Stimulated activated CD8-positive, alpha-beta memory T cell treated with anti-CD3 and anti-CD28 coated beads, Interleukin-4, amount 100 ng/mL, for 48 hours (primary cell): ENCODE measurements at regions not wholly inside any gene's neighbourhood (a gene's known extent, or its start where the extent isn't known, plus 50 kb on each side); places are given as distances from the start of the nearest gene placed in this dataset.

ENCODE experiments used
- DNase-seq: peaks from one replicate; pipeline ENCODE4 v3.0.0-alpha.2; 2020

DNA sequence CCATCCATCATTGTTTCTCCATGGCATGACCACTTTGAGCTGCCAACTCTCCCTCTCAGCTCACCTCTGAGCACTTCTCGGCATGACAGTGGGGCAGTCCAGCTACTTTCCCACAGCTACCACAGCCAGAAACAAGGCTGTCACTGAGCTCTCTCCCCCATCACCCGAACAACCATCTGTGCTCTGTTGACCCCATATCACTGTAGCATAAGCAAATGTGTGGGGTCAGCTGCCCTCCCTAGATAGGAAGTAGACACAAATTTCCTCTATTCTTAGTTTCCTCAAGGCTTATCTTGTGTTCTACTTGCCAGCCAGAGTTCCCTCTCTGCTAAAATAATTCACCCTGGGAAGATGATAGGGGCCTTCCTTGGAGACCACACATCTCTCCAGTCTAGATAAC lies 82.6 kb upstream of the FUT8 start:
- no peak for DNase-seq

DNA sequence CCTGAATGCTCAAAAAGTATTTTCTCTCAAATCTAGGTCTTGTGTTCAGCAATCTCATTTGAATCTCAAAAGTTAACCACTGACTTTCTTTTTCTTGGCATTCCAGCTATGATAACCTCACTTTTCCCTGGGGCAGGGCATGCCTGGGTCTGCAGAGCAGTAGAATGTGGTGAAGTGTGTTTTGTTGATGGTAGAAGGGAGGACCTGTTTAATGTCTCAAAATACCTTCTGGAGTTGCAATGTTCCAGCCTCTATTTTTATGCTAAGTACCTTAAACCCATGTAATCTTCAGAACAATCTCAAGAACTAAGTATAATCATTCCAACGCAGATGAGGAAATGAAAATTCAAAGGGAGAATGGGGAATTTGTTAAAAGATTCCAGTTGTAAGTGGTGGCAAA lies 82.1 kb upstream of the FUT8 start:
- DNase-seq, result no peak

DNA sequence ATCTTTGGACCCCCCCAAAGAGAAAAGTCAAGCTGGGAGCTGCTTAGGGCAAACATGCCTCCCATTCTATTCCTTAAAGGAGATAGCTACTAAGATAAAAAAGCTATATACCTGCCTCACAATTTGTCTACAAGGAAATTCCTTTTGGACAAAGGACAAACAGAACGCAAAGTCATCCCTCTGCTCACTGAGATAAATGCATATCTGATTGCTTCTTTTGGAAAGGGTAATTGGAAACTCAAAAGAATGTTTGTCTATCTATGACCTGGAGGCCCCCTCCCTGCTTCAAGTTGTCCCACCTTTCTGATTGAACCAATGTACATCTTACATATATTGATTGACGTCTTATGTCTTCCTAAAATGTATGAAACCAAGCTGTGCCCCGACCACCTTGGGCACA lies 80.9 kb upstream of the FUT8 start:
- DNase-seq, result no peak

DNA sequence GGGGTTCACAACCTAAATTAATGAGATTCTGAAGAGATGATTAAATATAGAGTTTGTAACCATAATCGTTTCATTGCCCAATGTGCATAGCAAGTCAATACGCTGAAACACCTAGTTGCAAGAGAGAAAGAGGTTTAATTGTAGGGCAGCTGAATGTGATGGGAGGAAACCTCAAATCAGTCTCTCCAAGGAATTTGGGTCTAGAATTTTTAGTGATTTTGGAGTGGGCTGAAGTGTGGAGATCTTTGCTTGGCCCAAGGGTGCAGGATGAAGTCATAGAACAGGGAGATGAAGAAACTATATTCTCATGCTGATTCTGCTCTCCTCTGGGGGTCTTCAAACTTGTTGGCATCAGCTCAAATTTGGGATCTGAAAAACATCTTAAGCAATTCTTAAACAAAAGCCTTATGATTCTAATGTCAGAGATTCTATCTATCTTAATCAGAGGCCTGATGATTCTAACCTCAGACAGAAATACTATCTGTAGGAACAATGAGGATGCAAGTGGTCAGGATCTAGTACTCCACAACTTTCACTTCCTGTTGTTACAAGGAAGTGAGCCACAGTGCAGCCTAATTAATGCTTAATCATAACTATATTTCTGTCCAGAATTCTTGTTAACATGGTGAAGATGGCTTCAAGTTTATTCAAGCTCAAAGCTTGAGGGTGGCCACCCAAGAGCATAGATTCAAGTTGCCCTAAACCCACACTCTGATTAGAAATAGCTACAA lies 80.2 kb upstream of the FUT8 start:
- DNase-seq, result no peak

DNA sequence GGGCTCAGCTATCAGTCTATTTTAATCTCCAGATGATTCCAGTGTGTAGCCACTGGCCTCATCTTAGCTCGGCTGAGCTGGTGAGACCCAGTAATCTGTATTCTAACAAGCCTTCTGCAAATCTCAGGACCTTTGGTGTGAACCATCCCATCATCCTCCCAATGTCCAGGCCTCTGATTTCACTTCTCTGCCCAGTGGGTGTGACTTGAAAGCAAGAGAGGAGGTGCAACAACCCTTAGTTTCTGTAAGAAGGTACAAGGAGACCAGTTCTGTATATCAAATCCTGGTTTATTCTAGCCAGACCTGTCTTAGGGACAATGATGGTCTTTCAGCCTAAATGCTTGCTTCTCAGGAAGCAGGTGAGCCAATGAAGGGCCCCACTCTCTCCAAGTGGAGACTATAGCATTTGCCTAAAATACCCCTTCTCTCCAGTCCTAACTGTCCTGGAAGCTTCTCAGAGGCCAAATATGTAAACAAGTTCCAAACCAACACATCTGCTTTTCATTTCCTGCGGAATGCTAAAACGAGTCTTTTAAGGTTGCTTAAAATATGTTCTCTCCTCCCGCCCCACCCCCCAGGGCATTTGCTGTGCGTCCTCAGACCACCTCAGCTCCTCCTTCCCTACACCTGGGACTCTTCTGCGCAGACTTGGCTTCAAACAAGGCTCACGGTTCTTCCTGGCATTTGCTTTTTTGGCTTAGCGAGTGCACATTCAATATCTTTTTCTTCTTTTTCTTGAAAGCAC lies 78.4 kb upstream of the FUT8 start:
- no peak for DNase-seq

DNA sequence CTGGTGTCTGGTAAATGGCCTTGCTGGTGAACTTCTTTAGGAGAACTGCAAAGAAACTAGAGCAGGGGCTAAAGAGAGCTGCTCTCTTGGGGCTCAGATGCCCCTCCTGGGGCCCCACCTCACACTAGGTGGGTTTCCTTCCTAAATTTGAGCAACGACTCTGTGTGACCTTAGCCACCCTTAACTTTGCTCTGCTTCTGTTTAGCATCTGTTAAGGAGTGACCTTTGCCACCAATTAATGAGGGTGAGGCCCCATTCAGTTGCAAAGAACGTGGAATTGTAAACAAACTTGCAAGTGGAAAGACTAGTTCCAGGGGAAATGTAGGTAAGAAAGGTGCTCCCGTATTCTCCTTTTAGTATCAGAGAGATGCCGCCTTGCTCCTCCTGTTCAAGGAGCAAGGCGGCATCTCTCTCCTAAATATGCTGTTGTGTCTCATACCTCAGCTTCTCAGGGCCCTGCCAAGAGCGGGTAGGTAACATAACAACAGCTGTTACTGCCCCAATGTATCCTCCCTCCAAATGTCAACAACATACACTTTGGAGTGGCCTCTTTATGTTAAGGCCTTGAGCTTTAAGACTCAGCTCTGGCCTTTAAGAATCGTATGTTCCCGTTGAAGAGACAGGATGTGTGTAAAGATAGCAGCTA lies 77.6 kb upstream of the FUT8 start:
- DNase-seq, result no peak

DNA sequence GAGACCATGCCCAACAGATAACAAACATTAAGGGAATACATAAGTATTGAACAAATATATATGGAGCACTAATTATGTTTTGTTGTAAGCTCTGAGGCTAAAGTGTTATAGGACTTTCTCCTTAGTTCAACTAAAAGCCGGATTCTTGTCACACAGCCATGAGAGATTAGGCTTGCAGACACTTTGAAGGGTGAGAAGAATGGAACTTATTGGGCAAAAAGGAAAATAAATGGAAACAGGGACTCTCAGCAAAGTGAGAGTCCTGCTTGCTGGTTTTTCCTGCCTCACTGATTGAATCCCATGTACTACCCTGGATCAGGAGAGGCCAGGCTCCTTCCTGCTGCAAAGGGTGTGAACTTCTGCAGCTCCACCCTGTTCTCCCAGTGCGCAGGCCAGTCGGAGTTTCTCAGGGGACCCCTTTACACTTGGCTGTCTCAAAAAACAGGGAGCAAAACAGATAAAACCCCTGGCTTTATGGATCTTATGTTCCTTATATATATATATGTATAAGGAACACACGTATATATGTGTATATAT lies 77.1 kb upstream of the FUT8 start:
- no peak for DNase-seq

DNA sequence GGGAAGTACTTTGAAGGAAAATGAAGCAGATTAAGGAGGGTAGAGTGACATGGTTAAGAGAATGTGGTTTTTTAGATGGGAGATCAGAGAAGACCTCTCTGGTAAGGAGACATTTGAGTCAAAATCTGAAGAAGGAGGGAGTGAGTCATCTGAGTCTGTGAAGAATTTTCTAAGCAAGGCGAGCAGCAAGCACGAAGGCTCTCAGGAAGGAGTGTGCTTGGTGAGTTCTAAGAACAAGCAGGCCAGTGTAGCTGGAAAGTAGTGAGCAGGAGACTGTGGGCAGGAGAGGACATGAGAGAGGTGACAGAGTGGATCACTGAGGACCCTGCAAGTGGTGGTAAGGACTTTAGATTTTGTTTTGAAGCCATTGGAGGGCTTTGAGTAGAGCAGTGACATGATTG lies 76.3 kb upstream of the FUT8 start:
- peak; percentile 71 for DNase-seq

DNA sequence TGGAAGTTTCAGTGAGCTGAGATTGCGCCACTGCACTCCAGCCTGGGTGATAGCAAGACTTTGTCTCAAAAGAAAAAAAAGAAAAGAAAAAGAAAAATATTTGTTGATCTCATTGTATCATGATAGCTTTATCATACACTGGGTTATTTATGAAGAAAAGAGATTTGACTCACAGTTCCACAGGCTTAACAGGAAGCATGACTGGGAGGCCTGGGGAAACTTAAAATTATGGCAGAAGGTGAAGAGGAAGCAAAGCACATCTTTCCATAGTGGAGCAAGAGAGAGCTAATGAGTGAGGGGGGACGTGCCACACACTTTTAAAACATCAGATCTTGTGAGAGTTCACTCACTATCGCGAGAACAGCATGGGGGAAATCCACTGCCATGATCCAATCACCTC lies 72.7 kb upstream of the FUT8 start:
- no peak for DNase-seq

DNA sequence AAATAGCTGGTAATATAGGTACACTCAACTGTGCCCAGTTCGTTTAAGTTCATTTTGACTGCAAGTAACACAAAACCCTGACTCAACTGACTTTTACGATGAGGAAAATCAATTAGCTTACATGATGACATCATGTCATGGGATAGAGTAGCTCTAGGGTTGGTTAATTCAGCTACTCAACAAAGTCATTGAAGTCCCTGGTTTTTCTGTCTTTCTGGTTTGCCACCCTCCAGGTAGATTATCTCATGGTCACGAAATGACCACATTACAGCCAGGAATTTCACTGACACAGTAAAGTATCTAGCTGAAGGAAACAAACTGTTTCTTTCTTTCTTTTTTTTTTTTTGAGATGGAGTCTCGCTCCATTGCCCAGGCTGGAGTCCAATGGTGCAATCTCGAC lies 68.5 kb upstream of the FUT8 start:
- no peak for DNase-seq

DNA sequence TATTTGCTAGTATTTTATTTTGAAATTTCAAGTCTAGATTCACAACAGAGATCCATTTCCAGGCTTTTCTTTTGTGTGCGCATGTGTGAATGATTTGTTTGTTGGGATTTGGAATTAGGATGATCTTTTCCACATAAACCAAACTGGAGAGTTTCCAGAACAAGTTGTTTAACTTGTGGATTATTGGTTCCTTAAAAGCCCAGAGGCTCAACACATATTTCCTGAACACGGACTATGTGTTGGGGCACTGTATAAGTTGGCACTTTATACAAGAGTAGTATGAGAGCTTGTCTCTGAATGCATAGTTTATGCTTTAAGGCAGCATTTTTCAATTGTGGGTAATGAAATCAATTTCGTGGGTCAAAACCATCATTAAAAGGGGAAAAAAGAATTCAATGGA lies 67.3 kb upstream of the FUT8 start:
- no peak for DNase-seq

DNA sequence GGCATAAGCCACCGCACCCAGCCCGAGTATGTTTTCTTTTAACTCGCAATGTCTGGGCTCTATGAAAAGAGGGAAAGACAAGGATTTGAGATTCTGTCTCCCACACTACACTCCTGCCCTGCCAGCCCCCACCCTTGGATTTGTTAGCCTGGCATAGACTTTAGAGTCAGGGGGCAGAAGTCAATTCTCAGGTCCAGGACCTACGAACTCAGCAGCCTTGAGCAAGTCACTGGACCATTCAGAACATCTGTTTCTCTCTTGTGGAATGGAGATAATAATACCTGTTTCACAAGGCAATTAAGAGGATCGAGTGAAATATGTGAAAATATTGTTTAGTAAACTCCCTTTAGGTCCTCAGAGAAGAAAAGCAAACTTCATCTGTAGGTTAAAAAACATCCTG lies 66.1 kb upstream of the FUT8 start:
- no peak for DNase-seq

DNA sequence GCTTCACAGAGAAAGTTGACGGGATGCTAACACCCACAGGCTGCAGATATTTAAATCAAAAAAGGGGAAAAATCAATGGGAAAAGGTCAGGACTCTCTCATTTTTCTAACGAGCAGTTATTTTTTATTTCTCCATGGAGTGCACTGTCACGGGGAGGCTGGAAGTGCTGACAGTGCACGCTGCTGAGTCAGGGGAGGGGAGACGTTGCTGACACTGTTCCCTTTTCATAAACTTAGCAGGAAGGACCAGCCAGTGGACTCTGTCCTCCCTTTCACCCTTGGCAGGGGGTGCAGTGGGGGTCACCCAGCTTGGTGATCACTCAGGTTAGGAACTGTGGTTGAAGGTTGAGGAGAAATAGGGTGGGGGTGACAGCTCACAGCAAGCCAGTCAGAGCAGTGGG lies 65.6 kb upstream of the FUT8 start:
- no peak for DNase-seq

DNA sequence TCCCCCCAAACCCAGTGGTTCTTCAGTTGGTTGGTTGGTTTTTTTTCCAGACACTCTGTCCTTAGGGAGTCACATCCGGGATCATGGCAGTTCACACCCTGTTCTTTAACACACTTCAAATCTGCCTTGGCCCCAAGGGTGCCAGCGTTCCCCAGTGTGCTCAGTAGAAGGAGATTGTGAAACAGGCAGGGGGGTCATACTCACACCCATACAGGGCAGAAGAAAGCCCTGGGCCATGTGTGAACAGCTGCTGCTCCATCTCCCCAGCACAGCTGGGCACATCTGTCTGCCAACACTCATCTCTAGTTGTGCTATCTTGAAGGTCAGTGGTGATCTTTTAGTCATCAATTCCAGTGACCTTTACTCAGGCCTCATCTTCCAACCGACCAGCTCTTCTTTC lies 64.4 kb upstream of the FUT8 start:
- no peak for DNase-seq

DNA sequence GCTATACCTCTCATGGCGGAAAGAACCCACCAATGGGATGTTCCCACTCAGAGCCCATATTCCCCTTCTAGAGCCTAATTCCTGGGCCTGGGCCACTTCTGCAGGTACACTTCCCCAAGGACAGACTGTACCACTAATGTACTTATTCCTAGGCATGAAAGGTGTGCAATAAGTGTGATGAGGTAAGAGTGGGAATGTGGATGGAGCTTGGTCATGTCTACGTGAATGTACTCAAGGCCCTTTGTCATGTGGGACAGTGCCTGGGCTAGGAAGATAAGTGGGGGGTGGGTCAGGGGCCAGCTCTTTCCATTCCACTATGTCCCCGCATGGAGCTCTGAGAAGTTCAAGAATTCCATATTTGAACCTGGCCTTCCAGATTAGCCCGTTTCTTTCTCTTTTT lies 63.4 kb upstream of the FUT8 start:
- DNase-seq, result no peak

DNA sequence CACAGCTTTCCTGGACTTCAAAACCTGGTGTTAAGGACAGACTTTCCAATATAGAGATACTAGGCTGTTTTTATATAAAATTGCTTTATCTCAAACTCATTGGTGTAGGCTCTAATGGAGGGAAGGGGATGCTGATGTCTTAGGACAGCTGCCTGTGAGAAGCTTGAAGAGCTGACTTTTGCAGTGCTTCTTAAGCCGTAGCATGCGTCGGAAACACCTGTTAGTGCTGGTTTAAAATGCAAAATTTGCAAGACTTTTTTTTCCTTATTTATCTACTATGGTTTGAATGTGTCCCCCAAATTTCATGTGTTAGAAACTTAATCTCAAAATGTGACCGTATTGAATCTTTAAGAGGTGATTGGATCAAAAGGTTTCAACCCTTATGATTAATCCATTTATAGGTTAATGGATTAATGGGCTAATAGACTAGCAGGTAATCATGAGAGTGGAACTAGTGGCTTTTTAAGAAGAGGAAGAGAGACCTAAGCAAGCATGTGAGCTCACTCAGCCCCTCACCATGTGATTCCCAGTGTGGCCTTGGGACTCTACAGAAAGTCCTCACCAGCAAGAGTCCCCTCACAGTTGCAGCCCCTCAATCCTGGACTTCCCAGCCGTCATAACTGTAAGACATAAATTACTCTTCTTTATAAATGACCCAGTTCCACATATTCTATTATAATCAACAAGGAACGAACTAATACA lies 60.9 kb upstream of the FUT8 start:
- DNase-seq, result no peak

DNA sequence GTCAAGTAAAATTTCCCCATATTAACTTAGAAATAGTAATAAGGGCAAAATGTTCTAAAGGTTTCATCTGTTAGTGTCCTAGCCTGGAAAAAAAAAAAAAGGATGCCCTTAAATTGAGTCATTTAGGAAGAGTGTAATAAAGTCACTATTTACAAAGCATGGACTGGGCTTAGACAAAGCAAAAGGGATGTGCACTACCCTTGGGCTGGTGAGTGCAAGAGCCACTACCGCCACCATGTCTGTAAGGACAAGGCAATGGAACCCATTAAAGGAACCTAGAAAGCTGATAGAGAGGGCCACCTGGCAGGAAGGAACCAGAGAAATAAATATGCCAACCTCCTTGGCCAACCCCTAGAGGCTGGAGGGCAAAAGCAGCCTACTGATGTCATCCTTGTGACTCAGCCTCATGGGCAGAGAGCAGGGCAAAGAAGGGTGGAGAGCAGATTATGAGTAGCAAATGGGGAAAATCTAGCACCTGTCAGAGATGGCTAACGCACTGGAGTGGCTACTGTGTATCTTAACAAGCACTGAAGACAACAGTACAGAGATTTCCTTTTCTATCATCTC lies 59.5 kb upstream of the FUT8 start:
- DNase-seq, result peak; percentile 41

DNA sequence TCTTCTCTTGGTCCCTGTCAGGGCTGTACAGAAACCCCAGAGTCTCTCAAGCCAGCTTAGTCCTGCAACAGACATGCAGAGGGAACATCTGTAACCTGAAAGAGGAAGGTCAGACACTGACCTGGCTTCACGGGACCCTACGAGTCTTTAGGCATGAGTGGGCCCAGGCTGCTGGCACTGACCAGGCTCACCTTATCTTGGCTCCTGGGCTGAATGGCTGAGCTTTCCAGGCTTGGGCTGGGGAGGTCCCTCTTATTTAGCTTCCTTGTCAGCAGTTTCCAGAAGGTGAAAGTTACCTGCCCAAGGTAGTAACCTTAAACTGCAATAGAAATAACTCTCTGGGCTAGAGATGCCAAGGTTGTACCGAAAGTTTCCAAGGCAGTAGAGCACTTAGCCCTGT lies 58.4 kb upstream of the FUT8 start:
- no peak for DNase-seq

DNA sequence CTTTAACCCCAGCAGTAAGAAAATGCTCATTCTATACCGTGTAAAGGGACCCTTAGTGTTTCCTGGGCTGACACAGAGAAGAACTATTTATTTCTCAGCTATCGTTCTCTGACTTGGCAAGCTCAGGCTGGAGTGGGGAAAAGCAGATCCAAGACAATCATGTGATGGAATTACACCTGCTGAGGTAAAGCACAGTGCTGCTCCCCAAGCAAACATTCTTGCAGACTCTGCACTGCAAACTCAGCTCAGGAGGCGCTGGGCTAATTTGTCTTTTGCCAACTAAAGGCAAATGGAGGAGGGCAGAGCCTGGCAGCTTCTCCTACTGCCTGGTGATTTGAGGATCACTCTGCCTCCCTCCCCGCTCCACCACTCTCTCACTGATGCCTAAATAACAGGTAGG lies 57.8 kb upstream of the FUT8 start:
- DNase-seq, result no peak

DNA sequence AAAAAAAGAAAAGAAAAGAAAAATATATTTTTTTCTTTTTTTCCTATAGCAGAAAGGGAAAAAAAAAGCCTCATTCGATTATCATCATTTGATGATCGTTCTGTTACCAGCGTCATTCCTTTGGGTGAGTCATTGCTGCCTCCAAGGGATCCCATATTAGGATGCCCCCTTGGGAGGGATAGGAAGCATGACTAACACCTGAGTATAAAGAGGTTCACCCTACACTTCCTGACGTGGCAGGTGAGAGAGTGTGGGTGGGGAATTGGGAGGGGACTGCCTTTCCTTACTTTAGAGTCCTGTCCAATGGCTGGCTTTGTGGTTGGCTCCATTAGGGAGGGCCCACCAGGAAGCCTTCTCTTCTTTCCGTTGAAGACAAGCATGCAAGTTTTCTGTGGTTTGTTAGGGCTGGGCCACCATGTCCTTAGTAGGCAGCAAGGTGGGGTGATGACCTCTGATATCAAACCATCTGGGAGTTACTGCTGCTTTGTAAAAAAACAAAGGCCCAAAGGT lies 56.1 kb upstream of the FUT8 start:
- peak; percentile 64 for DNase-seq

DNA sequence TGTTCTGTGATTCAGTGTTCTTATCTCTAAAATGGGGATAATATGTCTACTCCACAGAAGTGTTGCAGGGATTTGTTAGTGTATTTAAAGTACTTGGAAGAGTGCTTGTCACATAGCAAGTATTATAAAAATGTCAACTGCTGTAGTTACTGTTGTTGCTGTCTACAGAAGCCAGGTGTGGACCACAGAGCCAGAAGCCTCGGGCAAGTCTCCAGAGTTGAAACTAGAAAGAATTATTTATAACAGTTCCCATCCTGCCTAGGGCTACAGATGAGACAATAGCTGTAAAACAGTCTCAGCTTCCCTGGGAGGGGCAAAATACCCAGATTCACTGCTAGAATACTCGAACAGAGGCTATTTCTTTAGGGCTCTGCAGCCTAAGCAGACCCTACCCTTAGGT lies 55.4 kb upstream of the FUT8 start:
- no peak for DNase-seq

DNA sequence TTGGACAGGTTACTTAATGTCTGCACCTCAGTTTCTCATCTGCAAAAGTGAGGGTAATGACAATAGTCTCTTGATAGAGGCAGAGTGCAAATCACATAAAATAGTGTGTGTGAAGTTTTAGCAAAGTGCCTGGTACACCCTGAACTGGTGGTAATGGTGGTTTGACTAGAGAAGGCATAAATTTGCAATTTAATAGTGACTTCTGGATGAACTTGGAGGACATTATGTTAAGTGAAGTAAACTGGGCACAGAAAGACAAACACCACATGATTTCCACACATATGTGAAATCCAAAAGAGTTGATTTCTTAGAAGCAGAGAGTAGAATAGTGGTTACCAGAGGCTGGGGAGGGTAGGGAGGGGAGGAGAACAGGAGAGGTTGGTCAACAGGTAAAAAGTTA lies 54.8 kb upstream of the FUT8 start:
- no peak for DNase-seq

DNA sequence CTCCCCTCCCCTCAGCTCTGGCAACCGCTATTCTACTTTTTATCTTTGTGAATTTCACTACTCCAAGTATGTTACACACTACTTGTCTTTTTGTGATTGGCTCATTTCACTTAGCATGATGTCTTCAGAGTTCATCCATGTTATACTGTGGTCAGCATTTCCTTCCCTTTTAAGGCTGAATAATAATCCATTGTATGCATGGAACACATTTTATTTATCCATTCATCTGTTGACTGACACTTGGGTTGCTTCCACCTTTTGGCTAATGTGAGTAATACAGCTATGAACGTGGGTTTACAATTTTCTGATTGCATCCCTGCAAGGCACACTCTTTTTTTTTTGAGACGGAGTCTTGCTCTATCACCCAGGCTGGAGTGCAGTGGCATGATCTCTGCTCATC lies 53.0 kb upstream of the FUT8 start:
- DNase-seq, result no peak
